CD8-positive, alpha-beta memory T cell (primary cell): ENCODE measurements at regions not wholly inside any gene's neighbourhood (a gene's known extent, or its start where the extent isn't known, plus 50 kb on each side); places are given as distances from the start of the nearest gene placed in this dataset.

Experiments used
- CTCF ChIA-PET: fragments of 350-600 bp; sonication (Branson Sonifier 250); formaldehyde crosslinking; loops from one replicate; lab custom pipeline; 2021; ENCODE audit warnings: antibody characterized with exemption; lab: Charles Lee
- POLR2A ChIA-PET: fragments of 350-600 bp; sonication (Branson Sonifier 250); formaldehyde crosslinking; loops from one replicate; lab custom pipeline; 2021; ENCODE audit warnings: antibody characterized with exemption; lab: Charles Lee
- DNase-seq, 5 donors: peaks; one replicate each; pipeline versions ENCODE4 v3.0.0 to v3.0.0-alpha.2; 2020 to 2022; ENCODE audit warnings: mixed read lengths in 1 of 5
- H3K27ac ChIP-seq: one replicate; pipeline ENCODE4 v1.7.0; 2013; ENCODE audit warnings: low read depth, mild to moderate bottlenecking, low read length, moderate library complexity
- H3K27me3 ChIP-seq: 2 replicates; pipeline ENCODE4 v1.7.0; 2013; ENCODE audit warnings: low read length, mild to moderate bottlenecking; ENCODE audit not compliant: insufficient read depth, poor library complexity, severe bottlenecking
- H3K36me3 ChIP-seq: 2 replicates; pipeline ENCODE4 v1.7.0; 2013; ENCODE audit warnings: mild to moderate bottlenecking, low read length, moderate library complexity; ENCODE audit not compliant: insufficient read depth
- H3K4me1 ChIP-seq: 2 replicates; pipeline ENCODE4 v1.7.0; 2013; ENCODE audit warnings: mild to moderate bottlenecking, low read length, moderate library complexity; ENCODE audit not compliant: insufficient read depth
- H3K4me3 ChIP-seq: 2 replicates; pipeline ENCODE4 v1.7.0; 2013; ENCODE audit warnings: mild to moderate bottlenecking, low read length
- H3K9me3 ChIP-seq: 2 replicates; pipeline ENCODE4 v1.7.0; 2013; ENCODE audit warnings: mild to moderate bottlenecking, low read length
- H3K27ac Mint-ChIP-seq, 8 donors: one replicate each; pipeline ENCODE4 v1.8.0; 2020 to 2021; ENCODE audit warnings: mixed read lengths in 8 of 8, mild to moderate bottlenecking in 6 of 8, inconsistent platforms in 3 of 8, moderate library complexity in 3 of 8
- H3K27me3 Mint-ChIP-seq, 2 donors: one replicate each; pipeline ENCODE4 v1.8.0; 2020 to 2021; ENCODE audit warnings: mixed read lengths in 2 of 2, mild to moderate bottlenecking in 1 of 2, moderate library complexity in 1 of 2
- H3K36me3 Mint-ChIP-seq, 3 donors: one replicate each; pipeline ENCODE4 v1.8.0; 2020 to 2021; ENCODE audit warnings: mixed read lengths in 3 of 3, inconsistent platforms in 1 of 3, mild to moderate bottlenecking in 1 of 3
- H3K4me1 Mint-ChIP-seq, 3 donors: one replicate each; pipeline ENCODE4 v1.8.0; 2020 to 2021; ENCODE audit warnings: mixed read lengths in 3 of 3, inconsistent platforms in 1 of 3, mild to moderate bottlenecking in 1 of 3
- H3K4me3 Mint-ChIP-seq, 7 donors: one replicate each; pipeline ENCODE4 v1.8.0; 2020 to 2021; ENCODE audit warnings: mixed read lengths in 7 of 7, mild to moderate bottlenecking in 6 of 7, moderate library complexity in 4 of 7, inconsistent platforms in 2 of 7
- H3K9me3 Mint-ChIP-seq, 5 donors: one replicate each; pipeline ENCODE4 v1.8.0; 2020 to 2022; ENCODE audit warnings: mixed read lengths in 5 of 5, mild to moderate bottlenecking in 3 of 5, moderate library complexity in 2 of 5, inconsistent platforms in 1 of 5

GRCh38 chr20:23162887-23163286 is 76.8 kb upstream of the CD93 start:
- peaks cover 9 to 11% (median 11%) of the 10 kb centered on the region in 3 donors for H3K4me1 Mint-ChIP-seq
- Histone ChIP-seq H3K9me3 (no peaks in the 10 kb centered on the region), H3K27me3 (no peaks in the 10 kb centered on the region), H3K4me3 (no peak overlapping the region), H3K36me3 (no peaks in the 10 kb centered on the region), H3K4me1 (no peaks in the 10 kb centered on the region), H3K27ac (no peak overlapping the region)
- ChIA-PET CTCF (no interaction called here), POLR2A (no interaction called here)
- no peak for DNase-seq
- no peaks in the 10 kb centered on the region for H3K36me3 Mint-ChIP-seq
- H3K4me3 Mint-ChIP-seq = no peak overlapping the region
- peaks cover 3 to 6% of the 10 kb centered on the region in 2 donors for H3K27me3 Mint-ChIP-seq
- no peak overlapping the region for H3K27ac Mint-ChIP-seq
- peaks cover 0 to under 1% (median 0%) of the 10 kb centered on the region in 5 donors for H3K9me3 Mint-ChIP-seq

- Histone ChIP-seq H3K27me3 (no peaks in the 10 kb centered on the region), H3K4me3 (no peak overlapping the region), H3K9me3 (no peaks in the 10 kb centered on the region), H3K36me3 (no peaks in the 10 kb centered on the region), H3K4me1 (no peaks in the 10 kb centered on the region), H3K27ac (peak overlapping the region; percentile 24)
- no peak for DNase-seq
- Mint-ChIP-seq H3K27ac (no peak overlapping the region), H3K4me3 (no peak overlapping the region), H3K4me1 (peaks cover 9 to 11% (median 11%) of the 10 kb centered on the region in 3 donors), H3K36me3 (no peaks in the 10 kb centered on the region), H3K9me3 (no peaks in the 10 kb centered on the region), H3K27me3 (peaks cover 3 to 6% of the 10 kb centered on the region in 2 donors)
- CTCF ChIA-PET = no interaction called here
- POLR2A ChIA-PET = no interaction called here
Observed at GRCh38 chr20:23161968-23162696, 76.0 kb upstream of the CD93 start.

GRCh38 chr20:23161244-23161891 is 75.2 kb upstream of the CD93 start:
- Mint-ChIP-seq H3K27ac (no peak overlapping the region), H3K27me3 (peaks cover 3 to 6% of the 10 kb centered on the region in 2 donors), H3K36me3 (no peaks in the 10 kb centered on the region), H3K9me3 (no peaks in the 10 kb centered on the region), H3K4me3 (no peak overlapping the region), H3K4me1 (peaks cover 9 to 11% (median 11%) of the 10 kb centered on the region in 3 donors)
- peak overlapping the region; percentile 24 for H3K27ac ChIP-seq
- ChIA-PET POLR2A (no interaction called here), CTCF (no interaction called here)
- no peaks in the 10 kb centered on the region for H3K9me3 ChIP-seq
- H3K27me3 ChIP-seq = no peaks in the 10 kb centered on the region
- H3K36me3 ChIP-seq = no peaks in the 10 kb centered on the region
- H3K4me1 ChIP-seq = no peaks in the 10 kb centered on the region
- DNase-seq = no peak
- no peak overlapping the region for H3K4me3 ChIP-seq

- Mint-ChIP-seq H3K27me3 (peaks cover 3 to 6% of the 10 kb centered on the region in 2 donors), H3K36me3 (no peaks in the 10 kb centered on the region), H3K4me1 (peaks cover 9 to 11% (median 11%) of the 10 kb centered on the region in 3 donors), H3K4me3 (no peak overlapping the region), H3K9me3 (no peaks in the 10 kb centered on the region), H3K27ac (peak overlapping the region in 1 of 8 donors; percentile 40)
- no peaks in the 10 kb centered on the region for H3K36me3 ChIP-seq
- no peak for DNase-seq
- no peaks in the 10 kb centered on the region for H3K27me3 ChIP-seq
- ChIA-PET POLR2A (no interaction called here), CTCF (no interaction called here)
- H3K4me3 ChIP-seq = no peak overlapping the region
- H3K9me3 ChIP-seq = no peaks in the 10 kb centered on the region
- H3K27ac ChIP-seq = peak overlapping the region; percentile 24
- H3K4me1 ChIP-seq = no peaks in the 10 kb centered on the region
Observed at GRCh38 chr20:23160536-23161243, 74.6 kb upstream of the CD93 start.

GRCh38 chr20:23159947-23160318 is 73.8 kb upstream of the CD93 start:
- H3K4me1 ChIP-seq = no peaks in the 10 kb centered on the region
- Mint-ChIP-seq H3K4me3 (no peak overlapping the region), H3K27ac (peak overlapping the region in 1 of 8 donors; percentile 48), H3K4me1 (peaks cover 9 to 11% (median 11%) of the 10 kb centered on the region in 3 donors), H3K36me3 (no peaks in the 10 kb centered on the region), H3K27me3 (peaks cover 3 to 6% of the 10 kb centered on the region in 2 donors), H3K9me3 (no peaks in the 10 kb centered on the region)
- CTCF ChIA-PET = no interaction called here
- H3K36me3 ChIP-seq = no peaks in the 10 kb centered on the region
- H3K27ac ChIP-seq = no peak overlapping the region
- no peaks in the 10 kb centered on the region for H3K27me3 ChIP-seq
- DNase-seq = no peak
- no peaks in the 10 kb centered on the region for H3K9me3 ChIP-seq
- H3K4me3 ChIP-seq = no peak overlapping the region
- POLR2A ChIA-PET = no interaction called here

- DNase-seq = no peak
- H3K4me3 Mint-ChIP-seq = no peak overlapping the region
- no peaks in the 10 kb centered on the region for H3K27me3 ChIP-seq
- H3K9me3 ChIP-seq = no peaks in the 10 kb centered on the region
- H3K27me3 Mint-ChIP-seq = peaks cover 3 to 6% of the 10 kb centered on the region in 2 donors
- peaks cover 9 to 11% (median 11%) of the 10 kb centered on the region in 3 donors for H3K4me1 Mint-ChIP-seq
- H3K4me3 ChIP-seq = no peak overlapping the region
- H3K4me1 ChIP-seq = no peaks in the 10 kb centered on the region
- POLR2A ChIA-PET = no interaction called here
- H3K27ac Mint-ChIP-seq = peak overlapping the region in 1 of 8 donors; percentile 48
- H3K36me3 Mint-ChIP-seq = no peaks in the 10 kb centered on the region
- no peaks in the 10 kb centered on the region for H3K36me3 ChIP-seq
- CTCF ChIA-PET = no interaction called here
- H3K27ac ChIP-seq = no peak overlapping the region
- H3K9me3 Mint-ChIP-seq = no peaks in the 10 kb centered on the region
Observed at GRCh38 chr20:23159256-23159946, 73.3 kb upstream of the CD93 start.

GRCh38 chr20:23157734-23158133 is 71.6 kb upstream of the CD93 start:
- H3K27me3 Mint-ChIP-seq = peaks cover 3 to 6% of the 10 kb centered on the region in 2 donors
- DNase-seq = no peak
- peaks cover 9 to 11% (median 11%) of the 10 kb centered on the region in 3 donors for H3K4me1 Mint-ChIP-seq
- ChIA-PET POLR2A (no interaction called here), CTCF (no interaction called here)
- H3K27ac ChIP-seq = no peak overlapping the region
- H3K27me3 ChIP-seq = no peaks in the 10 kb centered on the region
- H3K36me3 Mint-ChIP-seq = no peaks in the 10 kb centered on the region
- H3K4me1 ChIP-seq = no peaks in the 10 kb centered on the region
- no peaks in the 10 kb centered on the region for H3K9me3 ChIP-seq
- H3K4me3 Mint-ChIP-seq = no peak overlapping the region
- no peak overlapping the region for H3K27ac Mint-ChIP-seq
- H3K4me3 ChIP-seq = no peak overlapping the region
- H3K36me3 ChIP-seq = no peaks in the 10 kb centered on the region
- H3K9me3 Mint-ChIP-seq = no peaks in the 10 kb centered on the region
